Ovary (tissue), 3 donors: ENCODE measurements at regions not wholly inside any gene's neighbourhood (a gene's known extent, or its start where the extent isn't known, plus 50 kb on each side); places are given as distances from the start of the nearest gene placed in this dataset.

Experiments
- CTCF ChIP-seq, 3 donors: fragments of 450-650 bp in 2 of 3; fragments of 200-600 bp in 1 of 3; IDR thresholded peaks; one replicate each; pipeline versions ENCODE4 v1.5.1 to v1.8.0; 2016 to 2022; ENCODE audit warnings: antibody characterized with exemption in 3 of 3, mild to moderate bottlenecking in 1 of 3
- EP300 ChIP-seq: sonication (generic); formaldehyde crosslinking; IDR thresholded peaks from one replicate; pipeline ENCODE4 v1.6.1; 2017; ENCODE audit warnings: antibody characterized with exemption
- POLR2A ChIP-seq: fragments of 450-650 bp; IDR thresholded peaks from one replicate; pipeline ENCODE4 v1.6.1; 2017; ENCODE audit warnings: antibody characterized with exemption, mild to moderate bottlenecking, moderate library complexity
- donor health status: DM: no; HTN: no; CAD: no.

DNA sequence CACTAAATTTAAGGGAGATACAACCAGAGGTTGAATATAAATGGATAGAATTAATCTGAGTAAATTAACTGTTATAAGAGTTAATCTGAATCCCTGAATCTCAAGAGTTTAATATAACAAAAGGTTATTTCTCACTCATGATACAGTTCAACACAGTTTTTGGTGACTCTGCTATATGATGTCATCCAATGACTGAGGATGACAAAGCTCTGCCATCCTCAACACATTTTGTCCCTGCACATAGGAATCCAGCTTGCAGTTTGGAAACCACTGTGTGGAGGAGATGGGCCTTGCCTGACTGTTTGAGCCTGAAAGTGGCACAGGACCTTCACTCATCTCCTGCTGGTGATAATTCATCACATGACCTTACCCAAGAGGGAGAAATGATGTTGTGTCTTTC lies 121.0 kb upstream of the MPPED2 start:
- TF ChIP-seq CTCF (IDR thresholded peaks at IDR 0.05) (no peak), POLR2A (no peak), EP300 (no peak)
